Endothelial cell of umbilical vein (primary cell): ENCODE measurements at regions not wholly inside any gene's neighbourhood (a gene's known extent, or its start where the extent isn't known, plus 50 kb on each side); places are given as distances from the start of the nearest gene placed in this dataset.

Experiments
- BruUV-seq: library from RNA; stranded (reverse); fragments of 400-500 nt; replicated peaks from 2 replicates; lab custom pipeline; 2021; lab: Mats Ljungman, UMichigan
- CTCF ChIA-PET: fragments of 300-600, 350-600 bp; sonication (Branson Sonifier 250); formaldehyde crosslinking; loops from one replicate; lab custom pipeline; 2021; ENCODE audit warnings: antibody characterized with exemption, inconsistent platforms; lab: Charles Lee
- POLR2A ChIA-PET: fragments of 300-600, 350-600 bp; sonication (Branson Sonifier 250); formaldehyde crosslinking; loops from one replicate; lab custom pipeline; 2021; ENCODE audit warnings: antibody characterized with exemption, inconsistent platforms; lab: Charles Lee
- DNase-seq: peaks from one replicate; pipeline ENCODE4 v3.0.0-alpha.2; 2011; ENCODE audit warnings: low read depth, low spot score
- FAIRE-seq: peaks from 2 replicates; lab custom pipeline; 2011; peaks lifted over from hg19 to GRCh38; lab: Jason Lieb, UNC
- H2AFZ ChIP-seq: 2 replicates; pipeline ENCODE4 v1.6.0; 2012; ENCODE audit warnings: low read depth, low read length, control low read depth, inconsistent platforms
- H3K27ac ChIP-seq: 2 replicates; pipeline ENCODE4 v1.5.1; 2011; ENCODE audit warnings: low read depth, mild to moderate bottlenecking, control low read depth, low read length, moderate library complexity; ENCODE audit not compliant: insufficient read depth
- H3K27me3 ChIP-seq, 2 experiments: 2 replicates each; pipeline versions ENCODE4 v1.6.0 to v1.6.1; 2011; ENCODE audit warnings: low read length in 2 of 2, mixed read lengths in 1 of 2; ENCODE audit not compliant: control insufficient read depth in 2 of 2, insufficient read depth in 2 of 2
- H3K36me3 ChIP-seq, 2 experiments: 2 replicates in 1 of 2; 3 replicates in 1 of 2; pipeline ENCODE4 v1.5.1; 2011; ENCODE audit warnings: low read length in 2 of 2, mild to moderate bottlenecking in 1 of 2, moderate library complexity in 1 of 2; ENCODE audit not compliant: control insufficient read depth in 2 of 2, insufficient read depth in 2 of 2; ENCODE audit errors: extremely low read depth in 1 of 2
- H3K4me1 ChIP-seq: 3 replicates; pipeline ENCODE4 v1.5.1; 2011; ENCODE audit warnings: mild to moderate bottlenecking, low read length; ENCODE audit not compliant: control insufficient read depth, insufficient read depth; ENCODE audit errors: extremely low read depth
- H3K4me2 ChIP-seq: 2 replicates; pipeline ENCODE4 v1.6.1; 2011; ENCODE audit warnings: low read length, control low read depth, mixed read lengths; ENCODE audit not compliant: insufficient read depth
- H3K4me3 ChIP-seq, 3 experiments: fragments of 200-600 bp in 1 of 3; sonication (generic), shearing (Covaris generic) in 1 of 3; replicated peaks in 1 of 3; 2 replicates each; pipeline ENCODE4 v1.5.1; 2011 to 2016; ENCODE audit warnings: control low read depth in 3 of 3, low read length in 3 of 3, mild to moderate bottlenecking in 2 of 3, inconsistent platforms in 1 of 3, low read depth in 1 of 3, moderate library complexity in 1 of 3; ENCODE audit not compliant: insufficient read depth in 1 of 3
- H3K79me2 ChIP-seq: 2 replicates; pipeline ENCODE4 v1.6.0; 2012; ENCODE audit warnings: low read length, inconsistent platforms; ENCODE audit not compliant: control insufficient read depth, insufficient read depth
- H3K9ac ChIP-seq: replicated peaks from 2 replicates; pipeline ENCODE3; 2011; ENCODE audit warnings: low read length, control low read depth; ENCODE audit not compliant: insufficient read depth; ENCODE audit errors: extremely low read depth
- H3K9me1 ChIP-seq: replicated peaks from 3 replicates; pipeline ENCODE4 v1.6.0; 2011; ENCODE audit warnings: mild to moderate bottlenecking, low read length; ENCODE audit not compliant: control insufficient read depth, insufficient read depth; ENCODE audit errors: extremely low read depth
- H3K9me3 ChIP-seq: replicated peaks from 2 replicates; pipeline ENCODE4 v1.5.1; 2012; ENCODE audit warnings: low read length, inconsistent platforms; ENCODE audit not compliant: control insufficient read depth, insufficient read depth
- H4K20me1 ChIP-seq: replicated peaks from 2 replicates; pipeline ENCODE3; 2011; ENCODE audit warnings: mild to moderate bottlenecking, low read length; ENCODE audit not compliant: control insufficient read depth, insufficient read depth; ENCODE audit errors: extremely low read depth
- EZH2 ChIP-seq: IDR thresholded peaks from 2 replicates; pipeline ENCODE4 v1.6.1; 2012; ENCODE audit warnings: borderline replicate concordance, low read depth, mild to moderate bottlenecking, moderate library complexity, low read length, inconsistent platforms; ENCODE audit not compliant: severe bottlenecking
- FOS ChIP-seq: IDR thresholded peaks from 2 replicates; pipeline ENCODE4 v1.6.1; 2011; ENCODE audit warnings: mild to moderate bottlenecking, low read length, moderate library complexity, borderline replicate concordance; ENCODE audit not compliant: insufficient read depth
- GATA2 ChIP-seq: IDR thresholded peaks from 2 replicates; pipeline ENCODE4 v1.7.0; 2011; ENCODE audit warnings: low read depth, mild to moderate bottlenecking, moderate library complexity, mixed read lengths, low read length; ENCODE audit not compliant: insufficient read length, insufficient read depth
- JUN ChIP-seq: IDR thresholded peaks from 2 replicates; pipeline ENCODE4 v1.6.1; 2011; ENCODE audit warnings: borderline replicate concordance, low read depth; ENCODE audit not compliant: insufficient read length, insufficient read depth
- POLR2A ChIP-seq: IDR thresholded peaks from 2 replicates; pipeline ENCODE4 v1.6.1; 2012; ENCODE audit warnings: low read depth, mild to moderate bottlenecking, control low read depth, low read length
- POLR2AphosphoS5 ChIP-seq: IDR thresholded peaks from 2 replicates; pipeline ENCODE4 v1.6.1; 2012; ENCODE audit warnings: low read depth, mild to moderate bottlenecking, control low read depth, low read length, moderate library complexity; ENCODE audit not compliant: insufficient read depth
- dilution Hi-C: fragments of 300-500 bp; cut with MboI; formaldehyde crosslinking; loops from one replicate; pipeline ENCODE4 v1.15.0; 2019; ENCODE audit warnings: low sequenced_read_pairs; ENCODE audit not compliant: extremely low pct_ligation_motif_present
- intact Hi-C: fragments of 100-400 bp; cut with micrococcal nuclease; formaldehyde crosslinking; loops from one replicate; pipeline ENCODE4 v1.10.0; 2022
- TF ChIP-seq, protein P1 (sequence below): IDR thresholded peaks from 2 replicates; pipeline ENCODE4 v1.6.1; 2011; ENCODE audit not compliant: insufficient read depth, insufficient read length
- TF ChIP-seq, protein P2 (sequence below), 2 donors: IDR thresholded peaks; 1 replicate in 1 of 2; 2 replicates in 1 of 2; pipeline ENCODE4 v1.5.1; 2011; ENCODE audit warnings: low read length in 2 of 2, mild to moderate bottlenecking in 2 of 2, moderate library complexity in 2 of 2, control low read depth in 1 of 2, inconsistent platforms in 1 of 2, low read depth in 1 of 2; ENCODE audit not compliant: insufficient read depth in 1 of 2; ENCODE audit errors: extremely low read depth in 1 of 2

DNA sequence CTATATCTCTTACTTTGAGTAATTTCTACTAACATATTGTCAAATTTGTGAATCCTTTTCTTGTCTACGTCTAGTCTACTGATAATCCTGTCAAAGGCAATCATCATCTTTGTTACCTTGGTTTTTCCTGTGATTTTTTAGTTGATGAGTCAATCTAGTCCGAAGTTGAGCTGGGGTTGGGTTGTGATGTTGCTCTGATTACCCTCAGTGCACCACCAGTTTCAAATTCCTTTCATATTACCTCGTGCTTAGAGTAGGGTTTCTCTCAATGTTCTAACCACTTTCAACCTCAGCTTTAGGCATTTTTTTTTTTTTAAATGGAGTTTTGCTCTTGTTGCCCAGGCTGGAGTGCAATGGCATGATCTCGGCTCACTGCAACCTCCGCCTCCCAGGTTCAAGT, 186.8 kb downstream of the BTG1 start:
- no peak overlapping the region for H3K27ac ChIP-seq
- H3K27me3 ChIP-seq = no peaks in the 10 kb centered on the region
- no peak overlapping the region for H3K4me3 ChIP-seq
- no TSS peak for BruUV-seq
- H4K20me1 ChIP-seq = no peaks in the 10 kb centered on the region
- intact Hi-C loops (no loop called here), dilution Hi-C loops (no loop called here)
- H3K4me2 ChIP-seq = no peak overlapping the region
- TF ChIP-seq EZH2 (no peak), FOS (no peak), POLR2A (no peak), GATA2 (no peak), JUN (no peak), POLR2AphosphoS5 (no peak)
- TF ChIP-seq, protein P1, sequence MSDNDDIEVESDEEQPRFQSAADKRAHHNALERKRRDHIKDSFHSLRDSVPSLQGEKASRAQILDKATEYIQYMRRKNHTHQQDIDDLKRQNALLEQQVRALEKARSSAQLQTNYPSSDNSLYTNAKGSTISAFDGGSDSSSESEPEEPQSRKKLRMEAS = no peak
- TF ChIP-seq, protein P2, sequence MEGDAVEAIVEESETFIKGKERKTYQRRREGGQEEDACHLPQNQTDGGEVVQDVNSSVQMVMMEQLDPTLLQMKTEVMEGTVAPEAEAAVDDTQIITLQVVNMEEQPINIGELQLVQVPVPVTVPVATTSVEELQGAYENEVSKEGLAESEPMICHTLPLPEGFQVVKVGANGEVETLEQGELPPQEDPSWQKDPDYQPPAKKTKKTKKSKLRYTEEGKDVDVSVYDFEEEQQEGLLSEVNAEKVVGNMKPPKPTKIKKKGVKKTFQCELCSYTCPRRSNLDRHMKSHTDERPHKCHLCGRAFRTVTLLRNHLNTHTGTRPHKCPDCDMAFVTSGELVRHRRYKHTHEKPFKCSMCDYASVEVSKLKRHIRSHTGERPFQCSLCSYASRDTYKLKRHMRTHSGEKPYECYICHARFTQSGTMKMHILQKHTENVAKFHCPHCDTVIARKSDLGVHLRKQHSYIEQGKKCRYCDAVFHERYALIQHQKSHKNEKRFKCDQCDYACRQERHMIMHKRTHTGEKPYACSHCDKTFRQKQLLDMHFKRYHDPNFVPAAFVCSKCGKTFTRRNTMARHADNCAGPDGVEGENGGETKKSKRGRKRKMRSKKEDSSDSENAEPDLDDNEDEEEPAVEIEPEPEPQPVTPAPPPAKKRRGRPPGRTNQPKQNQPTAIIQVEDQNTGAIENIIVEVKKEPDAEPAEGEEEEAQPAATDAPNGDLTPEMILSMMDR (IDR thresholded peaks at IDR 0.05; ENCODE audit: extremely low read depth in 1 of 2, insufficient read depth in 1 of 2, low read depth in 1 of 2, low read length in 2 of 2) = no peak
- H3K9ac ChIP-seq = no peak overlapping the region
- POLR2A ChIA-PET = no interaction called here
- H2AFZ ChIP-seq = no peak overlapping the region
- H3K4me1 ChIP-seq = no peaks in the 10 kb centered on the region
- CTCF ChIA-PET = no interaction called here
- no peaks in the 10 kb centered on the region for H3K36me3 ChIP-seq
- DNase-seq (no peak), FAIRE-seq (no peak)
- H3K79me2 ChIP-seq = no peaks in the 10 kb centered on the region
- no peaks in the 10 kb centered on the region for H3K9me3 ChIP-seq
- H3K9me1 ChIP-seq = no peaks in the 10 kb centered on the region
